Small intestine (tissue), 7 donors: ENCODE measurements at regions not wholly inside any gene's neighbourhood (a gene's known extent, or its start where the extent isn't known, plus 50 kb on each side); places are given as distances from the start of the nearest gene placed in this dataset.

Experiments used
- DNase-seq, 2 donors: peaks; one replicate each; pipeline versions ENCODE4 v3.0.0 to v3.0.0-alpha.2; 2013
- FAIRE-seq: peaks from 2 replicates; lab custom pipeline; 2012; peaks lifted over from hg19 to GRCh38; lab: Jason Lieb, UNC
- H3K27ac ChIP-seq, 3 donors: one replicate each; pipeline ENCODE4 v1.5.1; 2013; ENCODE audit warnings: low read length in 2 of 3, mild to moderate bottlenecking in 2 of 3, control low read depth in 1 of 3, inconsistent platforms in 1 of 3, low read depth in 1 of 3, moderate library complexity in 1 of 3
- H3K27me3 ChIP-seq, 3 donors: one replicate each; pipeline ENCODE4 v1.6.1; 2013; ENCODE audit warnings: low read length in 3 of 3, inconsistent platforms in 1 of 3; ENCODE audit not compliant: control insufficient read depth in 3 of 3, insufficient read depth in 3 of 3
- H3K36me3 ChIP-seq, 3 donors: one replicate each; pipeline ENCODE4 v1.6.1; 2013; ENCODE audit warnings: low read length in 3 of 3, inconsistent platforms in 1 of 3, low read depth in 1 of 3, mild to moderate bottlenecking in 1 of 3, moderate library complexity in 1 of 3; ENCODE audit not compliant: control insufficient read depth in 3 of 3, insufficient read depth in 2 of 3
- H3K4me1 ChIP-seq, 3 donors: one replicate each; pipeline ENCODE4 v1.6.1; 2013; ENCODE audit warnings: low read length in 2 of 3, inconsistent platforms in 1 of 3, low read depth in 1 of 3, mild to moderate bottlenecking in 1 of 3, moderate library complexity in 1 of 3; ENCODE audit not compliant: control insufficient read depth in 3 of 3, insufficient read depth in 2 of 3
- H3K4me3 ChIP-seq, 3 donors: one replicate each; pipeline ENCODE4 v1.5.1; 2013; ENCODE audit warnings: low read length in 3 of 3, control low read depth in 1 of 3, inconsistent platforms in 1 of 3, low read depth in 1 of 3, mild to moderate bottlenecking in 1 of 3, moderate library complexity in 1 of 3
- H3K9me3 ChIP-seq, 2 donors: one replicate each; pipeline ENCODE4 v1.6.1; 2013; ENCODE audit warnings: low read depth in 1 of 2, low read length in 1 of 2; ENCODE audit not compliant: control insufficient read depth in 2 of 2, insufficient read depth in 1 of 2
- WGBS, 3 donors: extraction: QIAGEN DNeasy Blood & Tissue Kit; methylation state at CpG; one replicate each; pipeline ENCODE4 v1.1.7; 2013; 5-methylcytosine and 5-hydroxymethylcytosine counted together
- donor health status: healthy with polysubstance abuse.
- donor health status: control.
- donor health status: control.
- donor health status: Bipolar disorder and iron deficiency.
- donor health status: healthy.

DNA sequence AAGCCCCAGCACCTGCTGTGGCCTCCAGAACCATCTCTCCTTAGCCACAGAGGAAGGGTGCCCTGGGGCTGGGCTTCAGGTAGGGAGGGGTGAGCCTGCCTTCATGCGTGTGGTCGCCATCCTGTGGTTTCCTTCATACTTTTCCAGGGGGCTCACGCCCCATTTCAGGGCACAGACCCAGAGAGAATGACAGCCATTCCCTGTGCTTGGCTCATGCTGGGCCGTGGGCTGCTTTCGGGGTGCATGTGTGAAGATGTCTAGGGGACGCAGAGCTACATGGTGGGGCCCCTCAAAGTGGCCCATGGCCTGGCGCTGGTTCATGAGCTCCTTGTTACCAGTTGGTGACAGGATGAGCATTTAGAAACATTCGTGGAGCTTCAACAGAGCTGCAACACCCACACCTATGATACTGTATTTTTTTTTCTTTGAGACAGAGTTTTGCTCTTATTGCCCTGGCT, 190.3 kb upstream of the SLC24A3 start:
- H3K27ac ChIP-seq: no peak overlapping the region
- H3K27me3 ChIP-seq: peaks cover 0 to 2% (median 0%) of the 10 kb centered on the region in 3 donors
- H3K9me3 ChIP-seq: no peaks in the 10 kb centered on the region
- DNase-seq: no peak
- FAIRE-seq: no peak
- H3K4me1 ChIP-seq: no peaks in the 10 kb centered on the region
- no peak overlapping the region for H3K4me3 ChIP-seq
- no peaks in the 10 kb centered on the region for H3K36me3 ChIP-seq
- WGBS, 3 donors: 74 to 90% (median 78%) methylated on average over 8 of the region's 8 CpGs

DNA sequence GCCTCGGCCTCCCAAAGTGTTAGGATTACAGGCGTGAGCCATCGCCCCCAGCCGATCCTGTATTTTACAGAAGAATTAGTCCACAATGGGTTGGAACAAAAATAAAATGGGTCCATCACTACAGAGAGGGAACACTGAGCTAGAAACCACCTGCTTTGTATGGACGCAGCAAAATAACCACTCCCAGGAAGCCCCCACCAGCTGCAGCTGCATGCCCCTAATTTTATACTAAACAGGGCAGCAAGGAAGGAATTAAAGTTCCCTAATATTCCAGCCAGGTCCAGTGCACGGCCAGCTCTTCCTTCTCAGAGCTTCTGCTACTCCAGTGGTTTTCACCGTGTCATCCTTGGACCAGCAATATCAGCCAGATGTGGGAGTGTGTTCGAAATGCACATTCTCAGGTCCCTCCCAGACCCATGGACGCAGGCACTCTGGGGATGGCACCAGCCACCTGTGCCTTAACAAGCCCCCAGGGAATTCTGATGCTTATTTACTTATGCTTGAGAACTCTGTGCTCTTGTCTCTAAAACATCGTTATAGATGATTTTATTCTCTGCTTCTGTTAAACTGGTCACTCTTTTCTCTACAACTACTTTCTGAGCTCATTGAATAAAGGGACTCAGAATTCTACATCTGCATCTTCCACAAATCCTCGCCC, 189.5 kb upstream of the SLC24A3 start:
- Histone ChIP-seq H3K4me3 (no peak overlapping the region), H3K4me1 (no peaks in the 10 kb centered on the region), H3K27ac (no peak overlapping the region), H3K9me3 (no peaks in the 10 kb centered on the region), H3K27me3 (peaks cover 0 to 2% (median 0%) of the 10 kb centered on the region in 3 donors), H3K36me3 (no peaks in the 10 kb centered on the region)
- DNase-seq (no peak), FAIRE-seq (no peak)
- WGBS, 3 donors: 74 to 87% (median 79%) methylated on average over 11 of the region's 11 CpGs

DNA sequence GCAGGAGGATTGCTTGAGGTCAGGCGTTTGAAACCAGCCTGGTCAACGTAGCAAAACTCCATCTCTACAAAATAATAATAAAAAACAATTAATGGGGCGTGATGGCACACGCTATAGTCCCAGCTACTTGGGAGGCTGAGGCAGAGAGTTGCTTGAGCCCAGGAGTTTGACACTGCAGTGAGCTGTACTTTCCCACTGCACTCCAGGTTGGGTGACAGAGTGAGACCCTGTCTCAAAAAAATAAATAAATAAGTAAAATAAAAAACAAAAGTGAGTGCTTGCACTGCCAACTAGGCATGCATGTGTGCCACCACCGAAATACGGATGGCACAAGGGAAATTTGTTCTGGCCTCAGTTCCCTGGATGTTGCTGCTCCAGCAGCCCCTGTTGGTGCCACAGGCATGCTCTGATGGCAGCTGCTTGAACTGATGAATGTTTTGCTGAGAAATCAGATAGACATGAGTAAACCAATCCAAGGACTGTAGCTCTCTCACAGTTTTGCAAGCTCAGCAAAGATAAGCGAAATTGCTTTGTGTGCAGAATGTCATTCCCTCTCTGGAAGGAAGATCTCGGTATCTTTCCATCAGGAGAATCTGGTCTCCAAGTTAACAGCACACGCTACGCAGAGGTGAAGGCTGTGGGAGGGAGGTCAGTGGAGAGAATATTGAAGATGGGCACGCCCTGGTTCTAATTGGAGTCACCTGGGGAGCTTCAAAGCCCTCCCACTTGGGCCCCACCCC, 188.0 kb upstream of the SLC24A3 start:
- H3K4me3 ChIP-seq: no peak overlapping the region
- FAIRE-seq: no peak
- no peaks in the 10 kb centered on the region for H3K4me1 ChIP-seq
- WGBS, 3 donors: 52 to 72% (median 56%) methylated on average over 11 of the region's 11 CpGs
- H3K27me3 ChIP-seq: peaks cover 0 to 2% (median 0%) of the 10 kb centered on the region in 3 donors
- H3K9me3 ChIP-seq: no peaks in the 10 kb centered on the region
- no peak overlapping the region for H3K27ac ChIP-seq
- H3K36me3 ChIP-seq: no peaks in the 10 kb centered on the region
- DNase-seq: peak; percentile 13 to 31

- DNase-seq: no peak
- no peak for FAIRE-seq
- Histone ChIP-seq H3K4me3 (no peak overlapping the region), H3K27me3 (peaks cover 0 to 2% (median 0%) of the 10 kb centered on the region in 3 donors), H3K9me3 (no peaks in the 10 kb centered on the region), H3K36me3 (no peaks in the 10 kb centered on the region), H3K27ac (no peak overlapping the region), H3K4me1 (no peaks in the 10 kb centered on the region)
- 73 to 80% (median 74%) methylated on average over 5 of the region's 5 CpGs for WGBS, 3 donors
Observed at GRCh38 chr20:19025430-19026120, 186.9 kb upstream of the SLC24A3 start.

GRCh38 chr20:19026121-19026878, 186.1 kb upstream of the SLC24A3 start:
- Histone ChIP-seq H3K9me3 (no peaks in the 10 kb centered on the region), H3K27me3 (peaks cover 0 to 2% (median 0%) of the 10 kb centered on the region in 3 donors), H3K27ac (peak overlapping the region in 1 of 3 donors; percentile 17), H3K36me3 (no peaks in the 10 kb centered on the region), H3K4me3 (no peak overlapping the region), H3K4me1 (no peaks in the 10 kb centered on the region)
- WGBS, 3 donors: 60 to 85% (median 71%) methylated on average over 13 of the region's 13 CpGs
- no peak for FAIRE-seq
- DNase-seq: no peak

DNA sequence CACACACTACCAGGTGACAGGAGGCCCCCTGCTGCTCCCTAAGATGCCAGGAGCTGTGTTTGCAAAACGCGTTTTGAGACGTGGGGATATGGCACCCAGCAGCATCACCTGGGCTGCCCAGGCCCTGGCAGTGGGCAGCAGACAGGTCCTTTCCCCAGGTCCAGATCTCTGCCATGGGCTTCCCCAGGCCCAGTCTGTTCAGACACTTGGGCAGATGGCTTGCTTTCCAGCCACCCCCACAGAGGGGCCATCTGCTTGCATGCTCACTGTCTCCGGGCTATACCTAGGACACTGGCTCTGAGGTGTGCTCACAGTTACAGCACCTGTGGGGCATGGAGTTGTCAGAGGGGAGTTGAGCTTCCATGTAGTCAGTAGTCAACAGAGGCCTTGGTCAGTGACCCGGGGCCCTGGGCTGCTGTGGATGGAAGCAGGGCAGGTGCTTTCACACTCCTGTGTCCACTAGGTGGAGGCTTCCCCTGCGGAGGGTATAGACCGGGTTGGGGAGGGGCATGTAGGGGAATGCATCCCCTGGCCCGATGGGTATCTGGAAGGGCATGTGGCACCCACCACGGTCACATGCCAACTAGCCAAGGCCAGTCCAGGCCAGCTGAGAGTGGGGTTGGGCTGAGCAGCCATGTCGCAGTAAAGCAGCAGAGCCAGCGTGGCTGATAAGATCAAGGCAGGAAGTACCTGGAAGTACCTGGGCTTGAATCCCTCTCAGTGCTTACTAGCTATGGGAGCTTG, 185.4 kb upstream of the SLC24A3 start:
- no peak overlapping the region for H3K27ac ChIP-seq
- H3K36me3 ChIP-seq: no peaks in the 10 kb centered on the region
- DNase-seq: no peak
- H3K4me3 ChIP-seq: no peak overlapping the region
- 64 to 77% (median 73%) methylated on average over 11 of the region's 11 CpGs for WGBS, 3 donors
- no peaks in the 10 kb centered on the region for H3K9me3 ChIP-seq
- peaks cover 0 to 2% (median 0%) of the 10 kb centered on the region in 3 donors for H3K27me3 ChIP-seq
- no peaks in the 10 kb centered on the region for H3K4me1 ChIP-seq
- FAIRE-seq: no peak

GRCh38 chr20:19027971-19028370, 184.5 kb upstream of the SLC24A3 start:
- H3K9me3 ChIP-seq: no peaks in the 10 kb centered on the region
- no peak overlapping the region for H3K4me3 ChIP-seq
- peaks cover 0 to under 1% (median 0%) of the 10 kb centered on the region in 3 donors for H3K27me3 ChIP-seq
- WGBS, 3 donors: 88 to 90% (median 88%) methylated on average over 9 of the region's 9 CpGs
- DNase-seq: no peak
- no peaks in the 10 kb centered on the region for H3K36me3 ChIP-seq
- no peak for FAIRE-seq
- no peak overlapping the region for H3K27ac ChIP-seq
- H3K4me1 ChIP-seq: no peaks in the 10 kb centered on the region
